PC-3 (cell line): ENCODE measurements at regions not wholly inside any gene's neighbourhood (a gene's known extent, or its start where the extent isn't known, plus 50 kb on each side); places are given as distances from the start of the nearest gene placed in this dataset.

Experiments
- CTCF ChIP-seq: fragments of 300-600 bp; sonication (generic); conservative IDR thresholded peaks from 2 replicates; pipeline ENCODE4 v1.5.1; 2017; ENCODE audit warnings: antibody characterized with exemption, low read depth, mild to moderate bottlenecking, low read length
- EZH2 ChIP-seq: fragments of 300-600 bp; sonication (generic); IDR thresholded peaks from one replicate; pipeline ENCODE4 v1.6.1; 2017; ENCODE audit warnings: antibody characterized with exemption, mild to moderate bottlenecking, low read length; ENCODE audit not compliant: unreplicated experiment

GRCh38 chr6:140907235-140907634 is 1225.5 kb upstream of the GJE1 start:
- TF ChIP-seq EZH2 = no peak
- TF ChIP-seq CTCF = no peak
